Keratinocyte (primary cell): ENCODE measurements at regions not wholly inside any gene's neighbourhood (a gene's known extent, or its start where the extent isn't known, plus 50 kb on each side); places are given as distances from the start of the nearest gene placed in this dataset.

ENCODE experiments used
- EZH2 ChIP-seq: IDR thresholded peaks from one replicate; pipeline ENCODE4 v1.6.1; 2012; ENCODE audit warnings: inconsistent platforms, mild to moderate bottlenecking, low read length, moderate library complexity
- TF ChIP-seq, protein P1 (sequence below), 3 experiments: IDR thresholded peaks in 1 of 3; conservative IDR thresholded peaks in 1 of 3; optimal IDR thresholded peaks in 1 of 3; 2 replicates in 2 of 3; 3 replicates in 1 of 3; pipeline versions ENCODE3 to v1.5.1; 2011; ENCODE audit warnings: low read length in 3 of 3, mild to moderate bottlenecking in 3 of 3, moderate library complexity in 2 of 3, control low read depth in 1 of 3, inconsistent platforms in 1 of 3; ENCODE audit not compliant: insufficient read depth in 2 of 3; ENCODE audit errors: extremely low read depth in 1 of 3

DNA sequence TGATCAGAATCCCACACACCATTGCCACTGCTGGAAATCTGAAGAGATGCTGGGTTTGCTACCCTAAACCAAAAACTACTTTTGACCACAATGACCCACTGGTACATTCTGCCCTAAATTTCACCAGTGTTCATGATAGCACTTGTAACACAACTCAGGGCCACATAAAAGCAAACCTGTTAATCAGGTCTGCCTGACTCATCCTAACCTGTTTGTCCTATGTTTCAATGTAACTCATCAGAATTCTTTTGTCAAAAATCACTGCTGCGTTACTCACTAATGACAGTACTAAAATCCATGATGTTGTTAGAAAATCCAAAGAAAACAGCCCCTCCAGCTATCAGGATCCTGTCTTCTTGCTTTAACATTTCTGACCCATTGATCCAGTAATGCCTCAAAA, 55.6 kb upstream of the XCR1 start:
- TF ChIP-seq, protein P1, sequence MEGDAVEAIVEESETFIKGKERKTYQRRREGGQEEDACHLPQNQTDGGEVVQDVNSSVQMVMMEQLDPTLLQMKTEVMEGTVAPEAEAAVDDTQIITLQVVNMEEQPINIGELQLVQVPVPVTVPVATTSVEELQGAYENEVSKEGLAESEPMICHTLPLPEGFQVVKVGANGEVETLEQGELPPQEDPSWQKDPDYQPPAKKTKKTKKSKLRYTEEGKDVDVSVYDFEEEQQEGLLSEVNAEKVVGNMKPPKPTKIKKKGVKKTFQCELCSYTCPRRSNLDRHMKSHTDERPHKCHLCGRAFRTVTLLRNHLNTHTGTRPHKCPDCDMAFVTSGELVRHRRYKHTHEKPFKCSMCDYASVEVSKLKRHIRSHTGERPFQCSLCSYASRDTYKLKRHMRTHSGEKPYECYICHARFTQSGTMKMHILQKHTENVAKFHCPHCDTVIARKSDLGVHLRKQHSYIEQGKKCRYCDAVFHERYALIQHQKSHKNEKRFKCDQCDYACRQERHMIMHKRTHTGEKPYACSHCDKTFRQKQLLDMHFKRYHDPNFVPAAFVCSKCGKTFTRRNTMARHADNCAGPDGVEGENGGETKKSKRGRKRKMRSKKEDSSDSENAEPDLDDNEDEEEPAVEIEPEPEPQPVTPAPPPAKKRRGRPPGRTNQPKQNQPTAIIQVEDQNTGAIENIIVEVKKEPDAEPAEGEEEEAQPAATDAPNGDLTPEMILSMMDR (optimal IDR thresholded peaks at IDR 0.05 in 1 of 3, IDR thresholded peaks at IDR 0.05 in 1 of 3, conservative IDR thresholded peaks at IDR 0.05 in 1 of 3; ENCODE audit: extremely low read depth in 1 of 3, insufficient read depth in 2 of 3, low read length in 3 of 3), result no peak
- no peak for TF ChIP-seq EZH2
